ENCODE measurements at regions not wholly inside any gene's neighbourhood (a gene's known extent, or its start where the extent isn't known, plus 50 kb on each side); places are given as distances from the start of the nearest gene placed in this dataset.

GRCh38 chr12:59938190-59938962 is 342.5 kb downstream of the SLC16A7 start:
- no peak overlapping the region for H3K4me2 ChIP-seq (ENCODE audit: low read length)
- no peaks in the 10 kb centered on the region for H3K79me2 ChIP-seq (ENCODE audit: insufficient read depth, low read depth, low read length)
- POLR2A ChIA-PET, result no interaction called here
- BruUV-seq (replicated peaks), result no TSS peak
- no peaks in the 10 kb centered on the region for H3K36me3 ChIP-seq (ENCODE audit: insufficient read depth, low read length)
- H3K4me1 ChIP-seq (ENCODE audit: insufficient read depth, low read length, poor library complexity, severe bottlenecking), result no peaks in the 10 kb centered on the region
- H3K9me3 ChIP-seq (ENCODE audit: low read length), result no peaks in the 10 kb centered on the region
- no peak for DNase-seq (ENCODE audit: low spot score)
- H2AFZ ChIP-seq (ENCODE audit: low read length), result no peak overlapping the region
- no peak overlapping the region for H3K4me3 ChIP-seq (ENCODE audit: low read depth, low read length, poor library complexity, severe bottlenecking)
- no peak overlapping the region for H3K27ac ChIP-seq (ENCODE audit: low read depth, low read length, poor library complexity, severe bottlenecking)
- no peaks in the 10 kb centered on the region for H3K9me2 ChIP-seq (ENCODE audit: insufficient read depth, low read length)
- TF ChIP-seq CTCF (conservative IDR thresholded peaks at IDR 0.05; ENCODE audit: low read length), result no peak
- TF ChIP-seq EZH2phosphoT487 (IDR thresholded peaks at IDR 0.05; ENCODE audit: borderline replicate concordance, low read depth, low read length), result no peak
- CTCF ChIA-PET (ENCODE audit: unreplicated experiment), result no interaction called here
- intact Hi-C loops (cut with micrococcal nuclease; ENCODE audit: unreplicated experiment), result no loop called here
- no peaks in the 10 kb centered on the region for H4K20me1 ChIP-seq (ENCODE audit: insufficient read depth, low read length)

DNA sequence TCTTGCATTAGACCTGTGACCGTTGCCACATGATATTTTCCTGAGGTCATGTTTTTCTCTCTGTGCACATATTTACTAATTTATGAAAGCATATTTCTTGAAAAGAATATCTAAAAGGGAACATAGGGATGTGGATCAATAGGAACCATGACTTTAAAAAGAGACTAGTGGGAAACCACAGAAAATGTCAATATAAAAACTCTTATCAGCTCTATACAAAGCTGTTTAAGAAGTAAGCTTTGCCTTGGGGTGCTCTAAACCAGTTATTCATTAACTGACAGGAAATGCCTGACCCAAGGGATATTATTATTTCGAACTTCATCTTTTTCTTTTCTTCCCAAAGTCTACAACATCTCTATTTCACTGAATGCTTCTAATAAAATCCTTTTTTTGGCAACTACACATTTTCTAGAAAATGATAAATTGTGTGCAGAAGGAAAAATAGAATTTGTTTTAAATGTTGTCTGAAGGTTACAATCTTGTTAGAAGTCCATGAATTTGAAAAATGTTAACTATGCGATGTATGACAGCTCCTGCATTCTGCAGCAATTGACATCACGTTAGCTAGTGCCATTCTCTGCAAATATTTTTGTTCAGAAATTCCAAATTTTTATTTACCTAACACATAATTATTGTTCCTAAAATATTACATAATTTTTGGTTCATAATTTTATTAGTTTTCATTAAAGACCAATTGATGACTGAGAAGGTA is 345.0 kb downstream of the SLC16A7 start:
- no peak for DNase-seq (ENCODE audit: low spot score)
- Histone ChIP-seq H3K79me2 (ENCODE audit: insufficient read depth, low read depth, low read length) (no peaks in the 10 kb centered on the region), H3K4me1 (ENCODE audit: insufficient read depth, low read length, poor library complexity, severe bottlenecking) (no peaks in the 10 kb centered on the region), H3K9me2 (ENCODE audit: insufficient read depth, low read length) (no peaks in the 10 kb centered on the region), H4K20me1 (ENCODE audit: insufficient read depth, low read length) (no peaks in the 10 kb centered on the region), H3K36me3 (ENCODE audit: insufficient read depth, low read length) (no peaks in the 10 kb centered on the region), H3K4me3 (ENCODE audit: low read depth, low read length, poor library complexity, severe bottlenecking) (no peak overlapping the region), H3K27ac (ENCODE audit: low read depth, low read length, poor library complexity, severe bottlenecking) (no peak overlapping the region), H3K9me3 (ENCODE audit: low read length) (no peaks in the 10 kb centered on the region), H2AFZ (ENCODE audit: low read length) (no peak overlapping the region), H3K4me2 (ENCODE audit: low read length) (no peak overlapping the region)
- intact Hi-C loops (cut with micrococcal nuclease; ENCODE audit: unreplicated experiment), result no loop called here
- POLR2A ChIA-PET, result interaction anchor here (0.8 kb wide), 2 partner anchors 22 to 543 kb away, joined by 3 read pairs; no protein-coding TSS in a partner anchor
- TF ChIP-seq CTCF (conservative IDR thresholded peaks at IDR 0.05; ENCODE audit: low read length), result no peak
- no peak for TF ChIP-seq EZH2phosphoT487 (IDR thresholded peaks at IDR 0.05; ENCODE audit: borderline replicate concordance, low read depth, low read length)
- CTCF ChIA-PET (ENCODE audit: unreplicated experiment), result no interaction called here
- BruUV-seq (replicated peaks), result no TSS peak

- Histone ChIP-seq H3K4me2 (ENCODE audit: low read length) (no peak overlapping the region), H3K36me3 (ENCODE audit: insufficient read depth, low read length) (no peaks in the 10 kb centered on the region), H4K20me1 (ENCODE audit: insufficient read depth, low read length) (no peaks in the 10 kb centered on the region), H3K79me2 (ENCODE audit: insufficient read depth, low read depth, low read length) (no peaks in the 10 kb centered on the region), H3K9me2 (ENCODE audit: insufficient read depth, low read length) (no peaks in the 10 kb centered on the region), H3K4me3 (ENCODE audit: low read depth, low read length, poor library complexity, severe bottlenecking) (no peak overlapping the region), H2AFZ (ENCODE audit: low read length) (no peak overlapping the region), H3K4me1 (ENCODE audit: insufficient read depth, low read length, poor library complexity, severe bottlenecking) (no peaks in the 10 kb centered on the region), H3K9me3 (ENCODE audit: low read length) (no peaks in the 10 kb centered on the region), H3K27ac (ENCODE audit: low read depth, low read length, poor library complexity, severe bottlenecking) (no peak overlapping the region)
- DNase-seq (ENCODE audit: low spot score), result no peak
- TF ChIP-seq EZH2phosphoT487 (IDR thresholded peaks at IDR 0.05; ENCODE audit: borderline replicate concordance, low read depth, low read length) (no peak), CTCF (conservative IDR thresholded peaks at IDR 0.05; ENCODE audit: low read length) (no peak)
- POLR2A ChIA-PET, result interaction anchor here (0.8 kb wide), 1 partner anchor 22 kb away, joined by 3 read pairs; no protein-coding TSS in a partner anchor
- CTCF ChIA-PET (ENCODE audit: unreplicated experiment), result no interaction called here
- intact Hi-C loops (cut with micrococcal nuclease; ENCODE audit: unreplicated experiment), result no loop called here
- BruUV-seq (replicated peaks), result no TSS peak
Observed at GRCh38 chr12:59941461-59941860, 345.6 kb downstream of the SLC16A7 start.

Measured in OCI-LY7 (cell line).